DMS153 treated with DMSO at 0.1 percent for 48 hours (cell line): ENCODE measurements at regions not wholly inside any gene's neighbourhood (a gene's known extent, or its start where the extent isn't known, plus 50 kb on each side); places are given as distances from the start of the nearest gene placed in this dataset.
"Not testable (repeated sequence)": the region's sequence is repeated elsewhere in the genome, so short reads cannot be mapped to it uniquely, and the experiment has no call there.

Source experiments
- DNase-seq: peaks from one replicate; lab custom pipeline; 2025; ENCODE audit not compliant: unreplicated experiment; lab: John Stamatoyannopoulos, UW

DNA sequence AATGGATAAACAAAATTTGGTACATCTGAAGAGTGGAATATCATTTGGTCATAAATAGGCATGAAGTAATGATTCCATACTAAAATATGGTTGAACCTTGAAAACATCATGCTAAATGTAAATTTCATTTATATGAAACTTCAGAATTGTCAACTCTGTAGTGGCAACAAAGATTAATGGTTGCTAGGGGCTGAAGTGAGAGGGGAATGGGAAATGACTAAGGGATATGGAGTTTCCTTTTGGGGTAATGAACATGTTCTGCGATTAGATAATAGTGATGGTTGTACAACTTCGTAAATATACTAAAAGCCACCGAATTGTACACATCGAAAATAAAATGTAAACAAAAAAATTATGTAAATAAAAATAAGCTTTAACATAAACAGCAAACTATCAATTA, 384.1 kb upstream of the STEAP1 start:
- DNase-seq: no peak

DNA sequence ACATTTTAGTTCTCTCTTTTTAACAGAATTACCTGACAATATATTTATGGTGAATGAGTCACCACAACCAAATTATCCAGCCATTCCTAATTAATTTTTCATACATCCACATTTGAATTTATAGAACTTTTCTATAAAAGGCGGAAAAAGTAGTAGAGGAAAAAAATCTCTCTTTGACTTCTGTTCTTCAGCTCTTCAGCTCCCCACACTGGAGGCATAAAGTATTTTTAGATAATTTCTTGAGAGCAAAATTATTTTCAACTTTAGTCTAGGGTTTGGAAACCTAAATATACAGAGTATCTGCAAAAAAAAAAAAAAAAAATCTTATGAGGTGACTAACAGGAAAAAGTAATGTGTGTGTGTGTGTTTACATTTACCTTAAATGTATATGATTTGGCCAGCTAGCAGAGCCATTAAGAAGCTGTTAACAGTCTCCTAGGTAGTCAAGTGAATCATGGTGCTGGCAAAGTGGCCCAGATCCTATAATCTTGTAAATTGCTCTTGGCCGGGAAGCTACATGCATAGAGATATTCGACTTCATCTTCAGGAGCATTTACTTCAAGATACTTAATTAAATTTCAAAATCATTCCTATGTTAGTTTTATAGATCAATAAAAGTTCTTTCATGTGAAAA, 383.1 kb upstream of the STEAP1 start:
- DNase-seq: no peak

DNA sequence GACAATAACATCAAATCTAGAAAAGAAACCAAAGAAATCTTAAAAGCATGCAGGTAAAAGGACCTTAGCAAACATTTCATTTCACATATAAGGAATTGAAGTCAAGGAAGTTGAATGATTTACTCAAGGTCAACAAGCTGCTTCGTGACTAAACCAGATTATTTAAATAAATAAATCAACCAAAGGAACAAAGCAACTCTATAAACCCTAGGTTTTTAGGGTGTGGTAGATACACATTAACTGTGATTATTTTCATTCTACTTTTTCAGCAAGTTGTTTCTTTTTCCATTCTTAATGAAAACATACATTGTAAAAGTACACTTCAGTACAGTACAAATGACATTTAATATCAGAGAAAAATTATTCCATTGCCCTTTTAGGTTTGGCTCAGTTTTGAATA, 382.0 kb upstream of the STEAP1 start:
- no peak for DNase-seq

DNA sequence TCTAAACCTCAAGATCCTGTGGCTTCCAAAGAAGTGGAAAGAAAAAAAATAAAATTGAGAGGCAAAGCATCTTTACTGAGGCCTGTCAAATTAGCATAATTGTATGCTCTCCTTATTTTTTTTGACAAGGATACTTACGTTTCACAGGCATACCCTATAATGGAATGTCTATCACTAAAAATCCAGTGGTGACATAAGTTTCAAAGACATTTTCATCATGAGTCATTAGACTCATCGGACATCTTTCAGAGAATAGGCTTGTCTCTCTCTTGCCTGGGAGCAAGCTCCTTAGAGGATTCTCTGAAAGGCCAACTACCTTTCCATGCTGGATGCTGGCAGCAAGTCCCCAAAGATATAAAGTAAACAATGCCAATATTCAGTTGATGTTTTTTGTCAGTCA, 380.7 kb upstream of the STEAP1 start:
- DNase-seq: no peak

DNA sequence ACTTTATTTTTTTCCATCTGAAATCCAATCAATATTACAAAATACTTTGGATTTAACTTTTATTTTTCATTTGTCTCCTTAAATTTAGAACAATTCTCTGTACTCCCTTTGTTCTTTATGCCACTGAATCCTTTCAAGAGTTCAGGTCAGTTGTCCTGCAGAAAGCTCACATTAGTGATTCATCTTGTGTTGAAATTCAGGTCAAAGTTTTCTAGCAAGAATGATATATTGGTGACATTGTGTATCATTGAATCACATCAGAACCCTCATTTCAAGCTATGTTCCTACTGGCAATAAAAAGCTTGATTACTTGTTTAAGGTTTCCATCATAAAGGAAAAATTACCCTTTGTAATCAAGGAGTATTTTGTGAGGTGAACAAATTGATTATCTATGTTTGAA, 378.8 kb upstream of the STEAP1 start:
- no peak for DNase-seq

DNA sequence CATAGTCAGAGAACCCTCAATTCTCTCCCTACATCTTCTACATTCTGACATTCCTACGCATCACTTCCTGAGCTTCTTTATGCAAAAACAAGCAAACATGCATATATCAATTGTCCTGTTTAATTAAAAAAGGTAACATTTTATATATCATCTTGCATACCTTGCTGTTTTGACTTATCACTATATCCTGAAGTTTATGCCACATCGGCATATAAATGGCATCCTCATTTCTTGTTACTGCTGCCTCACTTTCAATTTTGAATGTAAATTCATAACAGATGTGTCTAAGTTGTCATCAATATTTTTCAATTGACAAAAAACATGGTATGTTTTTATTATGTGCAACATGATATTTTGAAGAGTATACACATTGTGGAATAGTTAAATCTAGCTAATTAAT, 377.3 kb upstream of the STEAP1 start:
- no peak for DNase-seq

DNA sequence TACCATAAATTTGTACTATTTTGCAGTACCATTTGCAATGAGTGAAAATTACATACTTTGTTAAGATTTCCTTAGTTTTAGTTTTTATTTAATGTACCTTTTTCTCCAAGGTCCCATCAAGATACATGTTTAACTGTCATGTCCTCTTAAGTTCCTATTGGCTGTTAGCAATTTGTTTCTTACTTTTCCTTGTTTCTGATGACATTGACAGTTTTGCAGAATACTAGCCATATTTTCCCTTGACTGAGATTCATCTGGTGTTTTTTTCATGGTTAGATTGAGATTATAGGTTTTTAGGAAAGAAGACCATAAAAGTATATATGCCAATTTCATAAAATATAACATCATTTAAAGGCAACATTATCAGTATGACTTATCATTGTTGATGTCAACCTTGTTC, 376.8 kb upstream of the STEAP1 start:
- no peak for DNase-seq

DNA sequence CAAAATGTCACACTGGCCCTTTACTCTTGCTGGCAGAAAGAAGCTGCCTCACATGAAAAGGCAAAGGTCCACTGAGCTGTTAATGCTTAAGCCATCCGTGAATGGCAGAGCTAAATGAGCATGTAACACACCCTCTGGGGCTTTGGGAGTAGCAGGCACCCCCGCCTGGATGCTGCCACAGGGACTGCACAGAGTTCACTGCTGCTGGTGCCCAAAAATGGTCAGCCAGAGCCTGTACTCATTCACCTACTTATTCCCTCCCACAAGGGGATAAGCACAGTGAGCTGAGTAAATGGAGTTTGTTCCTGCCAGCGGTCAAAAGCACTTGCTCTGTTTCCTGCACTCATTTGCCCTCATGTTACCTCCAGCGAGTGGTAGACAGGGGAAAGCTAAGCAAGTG, 374.0 kb upstream of the STEAP1 start:
- no peak for DNase-seq

DNA sequence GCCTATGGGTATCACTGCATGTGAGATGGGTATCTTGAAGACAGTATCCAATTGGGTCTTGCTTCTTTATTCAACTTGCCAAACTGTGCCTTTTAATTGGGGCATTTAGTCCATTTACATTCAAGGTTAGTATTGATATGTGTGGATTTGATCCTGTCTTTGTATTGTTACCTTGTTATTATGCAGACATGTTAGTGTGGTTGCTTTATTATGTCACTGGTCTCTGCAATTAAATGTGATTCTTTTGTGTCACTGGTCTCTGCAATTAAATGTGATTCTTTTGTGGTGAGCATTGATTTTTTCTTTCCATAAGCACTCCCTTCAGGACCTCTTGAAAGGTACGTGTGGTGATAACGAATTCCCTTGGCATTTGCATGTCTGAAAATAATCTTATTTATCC, 357.8 kb upstream of the STEAP1 start:
- DNase-seq: no peak

DNA sequence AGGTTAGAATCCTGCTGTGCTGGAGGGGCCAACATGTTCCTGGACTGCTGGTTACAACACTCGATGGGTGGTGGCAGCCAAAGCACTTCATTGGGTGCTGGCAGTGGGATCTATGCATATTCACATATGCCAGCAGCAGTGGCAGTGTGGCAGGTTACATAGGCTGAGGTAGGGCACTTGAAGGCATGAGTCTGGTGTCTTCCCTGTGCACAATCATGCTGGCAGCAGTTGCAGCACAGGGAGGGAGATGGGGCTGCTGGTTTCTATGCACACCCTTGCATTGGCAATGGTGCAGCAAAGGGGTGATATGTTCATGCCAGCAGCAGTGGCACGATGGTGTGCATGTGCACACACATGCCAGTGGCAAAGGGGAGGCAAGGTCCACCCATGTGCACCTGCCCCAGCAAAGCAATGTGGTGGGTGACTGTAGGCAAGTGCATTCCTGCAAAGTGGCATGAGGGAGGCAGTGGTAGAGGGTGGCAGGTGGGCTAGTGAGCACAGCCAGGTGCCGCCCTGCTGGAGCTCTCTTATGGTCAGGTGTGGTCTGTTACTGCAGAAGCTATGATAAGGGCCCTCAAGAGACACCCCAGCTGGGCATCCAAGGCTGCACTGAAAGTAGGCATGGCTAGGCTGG, 356.2 kb upstream of the STEAP1 start:
- no peak for DNase-seq

DNA sequence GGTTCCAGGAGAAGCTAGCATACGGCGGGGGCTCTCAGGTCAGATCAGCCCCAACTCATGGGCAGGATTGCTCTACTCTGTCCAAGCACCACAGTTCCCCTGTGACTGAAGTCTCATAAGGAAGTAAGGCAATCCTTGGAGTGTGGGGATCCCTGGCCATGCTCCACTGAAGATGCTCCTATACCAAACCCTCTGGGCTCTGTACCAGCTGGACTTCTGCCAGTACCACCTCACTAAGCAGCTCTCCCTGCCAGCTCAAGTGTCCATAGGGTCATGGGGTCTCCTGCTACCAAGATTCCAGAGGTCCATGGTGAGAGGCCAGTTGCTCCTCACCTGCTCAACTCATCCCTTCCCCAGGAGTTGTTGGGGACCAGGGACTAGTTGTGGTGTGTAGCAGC, 355.7 kb upstream of the STEAP1 start:
- no peak for DNase-seq

DNA sequence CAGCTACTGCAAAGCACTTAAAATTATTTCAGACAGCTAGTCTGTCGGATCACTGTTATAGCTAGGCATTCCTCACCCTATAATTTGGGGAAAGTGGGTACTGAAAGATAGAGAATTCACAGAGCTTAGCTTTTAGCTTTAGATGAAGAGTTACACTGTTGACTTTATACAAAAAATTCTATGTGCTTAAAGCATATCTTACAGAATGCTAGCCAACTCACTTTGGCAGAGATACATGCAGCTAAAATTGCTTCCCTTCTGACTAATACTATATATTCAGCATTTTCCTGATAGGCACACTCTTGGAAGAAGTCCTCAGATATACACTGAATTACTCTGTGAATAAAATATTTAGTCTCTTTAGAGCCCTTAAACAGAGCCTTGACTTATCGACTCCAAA, 353.5 kb upstream of the STEAP1 start:
- DNase-seq: no peak

DNA sequence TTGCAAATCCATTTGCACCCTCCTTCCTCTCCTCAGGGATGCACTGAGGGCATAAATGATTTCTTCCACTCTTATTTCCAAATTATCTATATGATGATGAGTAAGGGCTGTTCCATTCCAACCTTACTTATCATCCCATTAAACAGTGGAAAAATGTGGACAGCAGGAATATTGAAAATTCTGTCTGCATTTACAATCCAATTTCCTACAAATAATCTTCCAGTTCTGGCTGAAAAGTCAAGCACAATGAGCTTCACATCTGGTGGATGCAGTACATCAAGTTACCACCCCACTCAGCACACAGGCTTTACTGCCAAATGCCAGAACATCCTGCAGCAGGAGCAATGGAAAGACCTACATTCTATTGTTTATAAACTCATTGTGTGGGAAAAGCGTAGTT, 345.0 kb upstream of the STEAP1 start:
- DNase-seq: no peak

DNA sequence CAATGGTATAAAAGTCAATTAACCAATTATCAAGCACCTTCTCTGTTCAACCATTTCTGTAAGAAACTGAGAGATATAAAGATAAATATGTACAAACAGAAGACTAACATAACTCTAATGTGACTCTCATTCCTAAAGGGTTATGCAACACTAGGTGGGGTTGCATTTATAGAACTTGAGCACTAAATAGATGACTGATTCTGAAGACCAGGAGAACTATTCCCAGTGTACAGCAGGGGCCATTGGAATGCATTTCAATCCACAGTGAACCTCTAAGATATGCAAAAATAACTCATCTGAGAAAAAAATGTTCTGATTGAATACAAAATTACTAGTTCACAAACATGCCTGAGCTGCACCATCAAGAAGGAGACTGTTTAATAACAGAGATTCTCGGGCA, 341.2 kb upstream of the STEAP1 start:
- no peak for DNase-seq

DNA sequence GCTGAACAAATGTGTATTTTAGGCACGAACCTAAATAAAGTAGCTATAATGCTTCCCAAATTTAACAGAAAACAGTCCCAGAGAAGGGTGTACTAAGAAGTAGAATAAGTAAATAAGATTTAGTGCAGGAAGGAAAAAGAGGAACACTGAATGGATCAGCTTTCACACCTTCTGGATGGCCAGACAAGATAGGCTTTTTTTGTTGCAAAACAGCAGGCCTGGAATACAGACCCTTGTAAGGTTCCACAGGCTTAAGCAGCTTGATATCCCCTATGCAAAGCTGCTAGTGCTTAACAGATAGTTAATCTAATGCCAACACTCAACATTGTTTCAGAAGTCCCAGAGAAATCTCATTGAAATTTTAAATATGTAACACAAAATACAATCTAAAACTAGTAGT, 328.1 kb upstream of the STEAP1 start:
- no peak for DNase-seq

DNA sequence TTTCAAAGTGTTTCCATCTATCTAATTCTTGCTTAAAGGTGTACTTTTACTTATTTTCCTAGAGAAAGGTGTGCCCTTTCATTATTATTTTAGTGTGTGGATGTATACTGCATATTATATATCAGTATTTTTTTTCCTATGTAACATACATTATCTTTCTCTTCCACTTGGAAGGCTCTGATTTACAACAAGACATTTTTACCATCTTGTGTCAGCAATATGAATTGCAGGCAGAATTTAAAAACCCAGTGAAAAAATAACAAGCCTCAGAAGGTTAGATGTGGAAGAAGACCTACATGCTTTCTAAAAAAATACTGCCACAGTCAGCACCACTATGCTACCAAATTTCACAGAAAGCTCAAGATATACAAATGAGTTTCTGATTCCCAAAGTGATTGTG, 327.7 kb upstream of the STEAP1 start:
- no peak for DNase-seq

DNA sequence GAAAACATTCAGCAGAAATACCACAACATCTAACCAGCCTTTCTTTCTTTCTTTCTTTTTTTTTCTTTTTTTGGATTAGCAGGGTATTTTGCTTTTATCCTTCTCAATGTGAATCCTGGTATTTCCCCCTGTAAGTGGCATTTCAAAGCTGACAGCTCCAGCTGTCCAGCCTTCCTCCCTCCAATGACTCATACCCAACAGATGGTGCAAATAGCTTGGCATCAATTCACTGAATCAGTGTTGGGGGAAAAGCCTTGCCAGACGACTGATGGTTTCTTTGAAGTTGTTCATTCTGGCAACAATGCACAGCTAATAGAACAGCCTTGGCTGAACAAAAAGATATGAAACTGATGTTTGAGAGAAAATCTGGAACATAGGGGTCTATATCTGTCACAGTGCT, 316.8 kb upstream of the STEAP1 start:
- no peak for DNase-seq

DNA sequence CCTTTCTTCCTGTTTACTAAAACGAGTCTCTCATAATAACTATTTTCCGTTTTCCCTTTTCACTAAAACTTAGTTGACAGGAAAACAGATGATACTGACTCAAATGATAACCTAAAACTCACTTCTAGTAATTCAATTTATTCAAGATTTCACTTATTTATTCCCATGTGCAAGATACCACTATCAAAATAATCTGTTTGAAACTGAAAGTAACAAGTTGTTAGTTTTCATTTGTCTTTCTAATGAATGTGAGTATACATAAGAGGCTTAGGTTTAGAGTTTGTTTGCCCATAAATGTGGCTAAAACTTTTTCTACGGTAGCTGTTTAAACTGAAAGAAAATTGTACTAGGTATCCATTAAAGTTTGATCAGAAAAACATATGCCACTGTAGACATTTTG, 314.9 kb upstream of the STEAP1 start:
- DNase-seq: no peak

DNA sequence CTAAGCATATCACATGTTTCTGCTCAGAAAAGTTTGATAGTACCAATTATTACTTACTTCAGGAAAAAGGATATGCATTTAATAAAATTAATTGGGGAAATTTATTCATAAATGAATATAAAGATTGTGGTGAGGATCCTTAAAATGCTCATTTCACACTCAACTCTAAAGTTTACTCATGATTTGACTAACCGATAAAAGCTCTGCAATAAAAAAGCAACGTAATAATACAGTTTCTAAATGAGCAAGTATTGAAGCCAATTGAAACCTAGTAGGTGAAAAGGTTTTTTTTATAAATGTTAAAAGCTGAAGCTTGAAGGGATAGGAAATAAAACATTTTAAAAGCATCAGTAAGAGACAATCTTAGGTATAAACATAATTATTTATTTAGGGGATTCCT, 308.3 kb upstream of the STEAP1 start:
- DNase-seq: no peak

DNA sequence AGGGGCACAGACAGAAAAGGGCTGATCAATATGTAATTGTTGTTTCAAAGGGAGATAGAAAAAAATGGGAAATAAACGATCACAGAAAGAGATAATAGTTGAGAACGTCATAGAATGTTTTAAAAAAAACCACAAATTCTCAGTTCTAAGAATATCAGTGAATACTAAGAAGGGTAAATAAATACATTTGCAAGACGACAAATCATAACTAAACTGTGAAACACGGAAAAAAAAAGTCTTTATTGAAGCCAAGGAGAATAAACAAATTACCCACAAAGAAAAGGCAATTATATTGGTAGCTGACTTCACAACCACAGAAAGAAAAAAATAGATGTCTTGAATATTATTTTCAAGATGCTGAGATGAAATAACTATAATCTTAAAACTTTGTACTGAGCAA, 305.2 kb upstream of the STEAP1 start:
- DNase-seq: no peak

DNA sequence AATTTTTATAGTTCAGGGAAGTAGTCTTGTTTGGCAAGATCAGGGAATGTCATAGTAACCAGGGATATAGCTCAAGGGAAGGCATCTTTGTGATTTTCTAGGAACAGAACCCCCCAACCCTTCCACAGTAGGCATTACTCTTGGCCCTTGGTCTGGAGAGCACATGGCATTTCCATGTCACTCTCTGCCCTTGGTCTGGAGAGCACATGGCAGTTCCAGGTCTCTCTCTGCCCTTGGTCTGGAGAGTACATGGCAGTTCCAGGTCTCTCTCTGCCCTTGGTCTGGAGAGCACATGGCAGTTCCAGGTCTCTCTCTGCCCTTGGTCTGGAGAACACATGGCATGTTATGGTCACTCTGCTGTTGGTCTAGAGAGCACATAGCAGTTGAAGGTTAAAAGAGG, 297.2 kb upstream of the STEAP1 start:
- DNase-seq: not testable (repeated sequence)

DNA sequence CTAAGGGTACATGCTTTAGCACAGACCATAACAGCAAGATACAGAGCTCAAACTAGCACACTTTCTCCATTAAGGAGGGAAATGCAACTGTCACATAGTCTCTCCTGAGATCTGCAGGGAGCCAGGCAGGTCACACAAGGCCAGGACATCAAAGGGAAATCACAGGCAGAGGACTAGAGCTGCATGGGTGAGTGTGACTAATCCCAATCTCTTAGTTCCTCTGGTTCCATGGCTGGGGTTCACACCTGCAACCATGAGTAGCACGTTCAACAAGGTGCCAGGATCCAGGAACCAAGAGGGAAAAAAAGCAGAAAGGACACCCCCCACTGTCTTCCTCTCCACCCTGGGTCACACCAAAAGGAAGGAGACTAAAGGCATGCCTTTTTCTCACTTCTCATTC, 296.5 kb upstream of the STEAP1 start:
- no peak for DNase-seq

DNA sequence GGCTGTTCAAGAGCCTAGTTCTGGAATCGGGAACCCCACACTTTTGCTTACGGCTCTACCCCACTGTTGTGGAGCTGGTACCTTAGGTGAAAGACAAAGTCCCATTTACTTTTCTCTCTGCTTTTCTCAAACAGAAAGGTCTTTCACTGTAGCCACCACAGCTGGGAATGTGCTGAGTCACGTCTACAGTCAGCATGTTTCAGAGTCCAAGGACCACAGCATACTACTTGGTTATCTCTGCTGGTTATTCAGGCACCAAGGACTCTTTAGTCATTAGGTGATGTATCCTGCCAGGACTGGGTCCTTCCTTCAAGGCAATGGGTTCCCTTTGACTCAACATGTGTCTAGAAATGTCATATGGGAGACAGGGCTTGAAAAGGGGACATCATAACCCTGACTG, 266.8 kb upstream of the STEAP1 start:
- no peak for DNase-seq
